Hematopoietic multipotent progenitor cell treated with erythropoietin and hydrocortisone succinate and interleukin-3 and kit ligand, for 15 days (in vitro differentiated cells): ENCODE measurements at regions not wholly inside any gene's neighbourhood (a gene's known extent, or its start where the extent isn't known, plus 50 kb on each side); places are given as distances from the start of the nearest gene placed in this dataset.

Experiments used
- DNase-seq: peaks from one replicate; pipeline ENCODE4 v3.0.0-alpha.2; 2015; ENCODE audit warnings: low spot score

GRCh38 chr21:43302769-43303168 lies 124.2 kb downstream of the SIK1 start:
- DNase-seq: no peak

- no peak for DNase-seq
Measured at GRCh38 chr21:43302062-43302700, 124.8 kb downstream of the SIK1 start.

- DNase-seq: no peak
Measured at GRCh38 chr21:43301409-43302061, 125.4 kb downstream of the SIK1 start.

- no peak for DNase-seq
Measured at GRCh38 chr21:43300496-43301408, 126.2 kb downstream of the SIK1 start.

- DNase-seq: no peak
Measured at GRCh38 chr21:43299441-43300277, 127.3 kb downstream of the SIK1 start.

GRCh38 chr21:43298546-43299440 lies 128.1 kb downstream of the SIK1 start:
- no peak for DNase-seq

GRCh38 chr21:43297989-43298388 lies 128.9 kb downstream of the SIK1 start:
- DNase-seq: no peak

- DNase-seq: no peak
Measured at GRCh38 chr21:43297391-43297981, 128.7 kb downstream of the CRYAA start.

- no peak for DNase-seq
Measured at GRCh38 chr21:43295066-43295958, 126.5 kb downstream of the CRYAA start.

GRCh38 chr21:43294194-43294902 lies 125.5 kb downstream of the CRYAA start:
- no peak for DNase-seq

- DNase-seq: no peak
Measured at GRCh38 chr21:43292866-43293142, 124.0 kb downstream of the CRYAA start.

- no peak for DNase-seq
Measured at GRCh38 chr21:43292041-43292865, 123.4 kb downstream of the CRYAA start.

GRCh38 chr21:43291347-43291950 lies 122.6 kb downstream of the CRYAA start:
- no peak for DNase-seq

- no peak for DNase-seq
Measured at GRCh38 chr21:43290421-43291346, 121.9 kb downstream of the CRYAA start.

- DNase-seq: no peak
Measured at GRCh38 chr21:43289966-43290365, 121.2 kb downstream of the CRYAA start.

- no peak for DNase-seq
Measured at GRCh38 chr21:43289442-43289841, 120.6 kb downstream of the CRYAA start.
